GM19467 (cell line): ENCODE measurements at regions not wholly inside any gene's neighbourhood (a gene's known extent, or its start where the extent isn't known, plus 50 kb on each side); places are given as distances from the start of the nearest gene placed in this dataset.

Source experiments
- ATAC-seq: cut with Tn5 transposase; IDR thresholded peaks from one replicate; pipeline ENCODE4 v1.9.1; 2021; ENCODE audit warnings: mild to moderate bottlenecking, moderate library complexity; ENCODE audit not compliant: unreplicated experiment

GRCh38 chr6:142500250-142500786 lies 198.5 kb downstream of the ADGRG6 start:
- no peak for ATAC-seq

GRCh38 chr6:142501795-142502194 lies 200.0 kb downstream of the ADGRG6 start:
- ATAC-seq: no peak

GRCh38 chr6:142507065-142507464 lies 205.3 kb downstream of the ADGRG6 start:
- no peak for ATAC-seq

- ATAC-seq: no peak
These were observed 208.4 kb downstream of the ADGRG6 start for GRCh38 chr6:142510211-142510610.

GRCh38 chr6:142518126-142518525 lies 216.3 kb downstream of the ADGRG6 start:
- no peak for ATAC-seq

- no peak for ATAC-seq
These were observed 217.0 kb downstream of the ADGRG6 start for GRCh38 chr6:142518761-142519160.

GRCh38 chr6:142521791-142522190 lies 220.0 kb downstream of the ADGRG6 start:
- ATAC-seq: no peak

- ATAC-seq: no peak
These were observed 221.9 kb downstream of the ADGRG6 start for GRCh38 chr6:142523515-142524375.

- no peak for ATAC-seq
These were observed 228.8 kb downstream of the ADGRG6 start for GRCh38 chr6:142530566-142530965.

- ATAC-seq: no peak
These were observed 229.9 kb downstream of the ADGRG6 start for GRCh38 chr6:142531727-142532126.

- ATAC-seq: no peak
These were observed 232.3 kb downstream of the ADGRG6 start for GRCh38 chr6:142534076-142534475.

- no peak for ATAC-seq
These were observed 232.7 kb downstream of the ADGRG6 start for GRCh38 chr6:142534484-142534883.

- ATAC-seq: no peak
These were observed 236.0 kb downstream of the ADGRG6 start for GRCh38 chr6:142537612-142538478.

- no peak for ATAC-seq
These were observed 241.0 kb downstream of the ADGRG6 start for GRCh38 chr6:142542704-142543233.

GRCh38 chr6:142543606-142544005 lies 241.8 kb downstream of the ADGRG6 start:
- ATAC-seq: no peak

- ATAC-seq: no peak
These were observed 242.5 kb downstream of the ADGRG6 start for GRCh38 chr6:142544199-142544838.

- ATAC-seq: no peak
These were observed 243.3 kb downstream of the ADGRG6 start for GRCh38 chr6:142545147-142545546.

- ATAC-seq: no peak
These were observed 246.8 kb downstream of the ADGRG6 start for GRCh38 chr6:142548566-142548965.

- no peak for ATAC-seq
These were observed 248.7 kb downstream of the ADGRG6 start for GRCh38 chr6:142550310-142551063.

- ATAC-seq: no peak
These were observed 249.5 kb downstream of the ADGRG6 start for GRCh38 chr6:142551274-142551811.
